Osteoblast (primary cell): ENCODE measurements at regions not wholly inside any gene's neighbourhood (a gene's known extent, or its start where the extent isn't known, plus 50 kb on each side); places are given as distances from the start of the nearest gene placed in this dataset.

ENCODE experiments used
- DNase-seq: peaks from one replicate; pipeline ENCODE4 v3.0.0; 2011; ENCODE audit warnings: low spot score, mixed read lengths; ENCODE audit not compliant: insufficient read length; ENCODE audit errors: missing footprints
- H2AFZ ChIP-seq: 2 replicates; pipeline ENCODE4 v1.6.0; 2011; ENCODE audit warnings: mild to moderate bottlenecking, low read length
- H3K27ac ChIP-seq: 2 replicates; pipeline ENCODE4 v1.5.1; 2011; ENCODE audit warnings: mild to moderate bottlenecking, low read depth, low read length, moderate library complexity
- H3K27me3 ChIP-seq: 2 replicates; pipeline ENCODE4 v1.6.0; 2012; ENCODE audit warnings: mild to moderate bottlenecking, control low read depth, inconsistent platforms, low read length, moderate library complexity; ENCODE audit not compliant: insufficient read depth
- H3K36me3 ChIP-seq: 2 replicates; pipeline ENCODE4 v1.5.1; 2011; ENCODE audit warnings: mild to moderate bottlenecking, low read length, control low read depth, moderate library complexity; ENCODE audit not compliant: insufficient read depth
- H3K4me1 ChIP-seq: 2 replicates; pipeline ENCODE4 v1.5.1; 2011; ENCODE audit warnings: mild to moderate bottlenecking, low read length, control low read depth, moderate library complexity; ENCODE audit not compliant: insufficient read depth
- H3K4me2 ChIP-seq: 2 replicates; pipeline ENCODE4 v1.6.0; 2011; ENCODE audit warnings: mild to moderate bottlenecking, low read length; ENCODE audit not compliant: insufficient read depth
- H3K4me3 ChIP-seq: fragments of 200-600 bp; sonication (generic); 3 replicates; pipeline ENCODE4 v1.5.1; 2012; ENCODE audit warnings: mild to moderate bottlenecking, low read length, inconsistent platforms; ENCODE audit not compliant: insufficient read depth
- H3K79me2 ChIP-seq: 2 replicates; pipeline ENCODE4 v1.6.0; 2012; ENCODE audit warnings: mild to moderate bottlenecking, low read length, control low read depth, inconsistent platforms; ENCODE audit not compliant: insufficient read depth
- H3K9me3 ChIP-seq: 2 replicates; pipeline ENCODE4 v1.5.1; 2011; ENCODE audit warnings: low read depth, low read length, control low read depth
- H4K20me1 ChIP-seq: 2 replicates; pipeline ENCODE4 v1.6.0; 2012; ENCODE audit warnings: mild to moderate bottlenecking, low read length, control low read depth; ENCODE audit not compliant: insufficient read depth
- CTCF ChIP-seq: IDR thresholded peaks from 2 replicates; pipeline ENCODE4 v1.5.1; 2011; ENCODE audit warnings: mild to moderate bottlenecking, low read depth, low read length, moderate library complexity; ENCODE audit errors: extremely low read depth

- H3K79me2 ChIP-seq: no peaks in the 10 kb centered on the region
- DNase-seq: no peak
- no peaks in the 10 kb centered on the region for H3K9me3 ChIP-seq
- no peak for TF ChIP-seq CTCF
- no peaks in the 10 kb centered on the region for H3K27me3 ChIP-seq
- no peaks in the 10 kb centered on the region for H3K36me3 ChIP-seq
- H3K4me1 ChIP-seq: no peaks in the 10 kb centered on the region
- H3K27ac ChIP-seq: no peak overlapping the region
- no peak overlapping the region for H3K4me2 ChIP-seq
- no peak overlapping the region for H2AFZ ChIP-seq
- no peaks in the 10 kb centered on the region for H4K20me1 ChIP-seq
- H3K4me3 ChIP-seq: no peak overlapping the region
Measured at GRCh38 chr13:112325142-112325808, 50.9 kb upstream of the SPACA7 start.

- no peak for TF ChIP-seq CTCF
- H3K27me3 ChIP-seq: no peaks in the 10 kb centered on the region
- no peak overlapping the region for H3K4me3 ChIP-seq
Measured at GRCh38 chr13:112325920-112326645, 50.1 kb upstream of the SPACA7 start.

More at GRCh38 chr13:112325920-112326645, 50.1 kb upstream of the SPACA7 start:
- no peak overlapping the region for H3K27ac ChIP-seq
- no peak for DNase-seq
- no peak overlapping the region for H3K4me2 ChIP-seq
- no peaks in the 10 kb centered on the region for H3K4me1 ChIP-seq
- no peaks in the 10 kb centered on the region for H3K9me3 ChIP-seq
- H4K20me1 ChIP-seq: no peaks in the 10 kb centered on the region
- no peak overlapping the region for H2AFZ ChIP-seq
- no peaks in the 10 kb centered on the region for H3K79me2 ChIP-seq
- H3K36me3 ChIP-seq: no peaks in the 10 kb centered on the region
